HG03039 (cell line): ENCODE measurements at regions not wholly inside any gene's neighbourhood (a gene's known extent, or its start where the extent isn't known, plus 50 kb on each side); places are given as distances from the start of the nearest gene placed in this dataset.
"Not testable (repeated sequence)": the region's sequence is repeated elsewhere in the genome, so short reads cannot be mapped to it uniquely, and the experiment has no call there.

Source experiments
- ATAC-seq: cut with Tn5 transposase; IDR thresholded peaks from one replicate; pipeline ENCODE4 v1.9.1; 2021; ENCODE audit warnings: mild to moderate bottlenecking, moderate library complexity; ENCODE audit not compliant: unreplicated experiment

- no peak for ATAC-seq
These were observed 139.3 kb upstream of the ODAD2 start for GRCh38 chr10:28137907-28138880.

GRCh38 chr10:28135258-28135657, 136.4 kb upstream of the ODAD2 start:
- ATAC-seq, result no peak

GRCh38 chr10:28130267-28130666, 131.4 kb upstream of the ODAD2 start:
- ATAC-seq, result no peak

- no peak for ATAC-seq
These were observed 129.0 kb upstream of the ODAD2 start for GRCh38 chr10:28127881-28128280.

GRCh38 chr10:28125701-28126100, 126.8 kb upstream of the ODAD2 start:
- ATAC-seq, result no peak

- ATAC-seq, result no peak
These were observed 121.9 kb upstream of the ODAD2 start for GRCh38 chr10:28120795-28121194.

GRCh38 chr10:28120043-28120749, 121.3 kb upstream of the ODAD2 start:
- ATAC-seq, result no peak

GRCh38 chr10:28118985-28119628, 120.2 kb upstream of the ODAD2 start:
- no peak for ATAC-seq

- no peak for ATAC-seq
These were observed 114.3 kb upstream of the ODAD2 start for GRCh38 chr10:28113202-28113601.

- no peak for ATAC-seq
These were observed 112.8 kb upstream of the ODAD2 start for GRCh38 chr10:28111712-28112111.

- ATAC-seq, result no peak
These were observed 106.7 kb upstream of the ODAD2 start for GRCh38 chr10:28105561-28105960.

- ATAC-seq, result no peak
These were observed 98.8 kb upstream of the ODAD2 start for GRCh38 chr10:28097633-28098032.

GRCh38 chr10:28095791-28096378, 97.0 kb upstream of the ODAD2 start:
- ATAC-seq, result no peak

GRCh38 chr10:28094121-28094520, 95.2 kb upstream of the ODAD2 start:
- ATAC-seq, result no peak

- no peak for ATAC-seq
These were observed 93.0 kb upstream of the ODAD2 start for GRCh38 chr10:28091913-28092312.

- ATAC-seq, result no peak
These were observed 91.6 kb upstream of the ODAD2 start for GRCh38 chr10:28090506-28090905.

- no peak for ATAC-seq
These were observed 90.6 kb upstream of the ODAD2 start for GRCh38 chr10:28089467-28089866.

GRCh38 chr10:28087661-28088351, 88.9 kb upstream of the ODAD2 start:
- no peak for ATAC-seq

GRCh38 chr10:28085760-28086159, 86.9 kb upstream of the ODAD2 start:
- not testable (repeated sequence) for ATAC-seq

GRCh38 chr10:28082885-28083284, 84.0 kb upstream of the ODAD2 start:
- no peak for ATAC-seq

GRCh38 chr10:28082316-28082715, 83.4 kb upstream of the ODAD2 start:
- ATAC-seq, result no peak
